HG03457 (cell line): ENCODE measurements at regions not wholly inside any gene's neighbourhood (a gene's known extent, or its start where the extent isn't known, plus 50 kb on each side); places are given as distances from the start of the nearest gene placed in this dataset.

Experiments
- ATAC-seq: cut with Tn5 transposase; IDR thresholded peaks from one replicate; pipeline ENCODE4 v1.9.1; 2021; ENCODE audit warnings: moderate number of reproducible peaks; ENCODE audit not compliant: unreplicated experiment

GRCh38 chr5:89946508-89946907, 463.0 kb downstream of the CETN3 start:
- ATAC-seq = no peak

GRCh38 chr5:89942171-89942570, 467.4 kb downstream of the CETN3 start:
- no peak for ATAC-seq

GRCh38 chr5:89936576-89936975, 473.0 kb downstream of the CETN3 start:
- ATAC-seq = no peak

- ATAC-seq = no peak
These were observed 475.5 kb downstream of the CETN3 start for GRCh38 chr5:89934069-89934468.

GRCh38 chr5:89932771-89933181, 476.8 kb downstream of the CETN3 start:
- no peak for ATAC-seq

GRCh38 chr5:89930591-89931392, 478.8 kb downstream of the CETN3 start:
- ATAC-seq = no peak

- no peak for ATAC-seq
These were observed 479.7 kb downstream of the CETN3 start for GRCh38 chr5:89929834-89930233.

- no peak for ATAC-seq
These were observed 480.4 kb downstream of the CETN3 start for GRCh38 chr5:89929173-89929572.

GRCh38 chr5:89922161-89922560, 487.4 kb downstream of the CETN3 start:
- no peak for ATAC-seq

- ATAC-seq = no peak
These were observed 492.4 kb downstream of the CETN3 start for GRCh38 chr5:89917112-89917511.

GRCh38 chr5:89916131-89916530, 493.4 kb downstream of the CETN3 start:
- no peak for ATAC-seq

GRCh38 chr5:89908876-89909275, 500.7 kb downstream of the CETN3 start:
- no peak for ATAC-seq

- ATAC-seq = no peak
These were observed 505.1 kb downstream of the CETN3 start for GRCh38 chr5:89904442-89904841.

GRCh38 chr5:89901983-89902382, 507.6 kb downstream of the CETN3 start:
- ATAC-seq = no peak

- ATAC-seq = no peak
These were observed 508.2 kb downstream of the CETN3 start for GRCh38 chr5:89901346-89901745.

GRCh38 chr5:89900346-89900745, 509.2 kb downstream of the CETN3 start:
- ATAC-seq = no peak

GRCh38 chr5:89899559-89899958, 510.0 kb downstream of the CETN3 start:
- no peak for ATAC-seq

GRCh38 chr5:89893546-89893945, 516.0 kb downstream of the CETN3 start:
- no peak for ATAC-seq

- no peak for ATAC-seq
These were observed 523.9 kb downstream of the CETN3 start for GRCh38 chr5:89885670-89886069.

- no peak for ATAC-seq
These were observed 525.6 kb downstream of the CETN3 start for GRCh38 chr5:89883967-89884366.

- no peak for ATAC-seq
These were observed 531.1 kb downstream of the CETN3 start for GRCh38 chr5:89878140-89879132.

GRCh38 chr5:89871906-89872305, 537.6 kb downstream of the CETN3 start:
- ATAC-seq = no peak
